B cell (primary cell): ENCODE measurements at regions not wholly inside any gene's neighbourhood (a gene's known extent, or its start where the extent isn't known, plus 50 kb on each side); places are given as distances from the start of the nearest gene placed in this dataset.
"Not testable (repeated sequence)": the region's sequence is repeated elsewhere in the genome, so short reads cannot be mapped to it uniquely, and the experiment has no call there.

Experiments
- ATAC-seq: fragments of 200-7000 bp; cut with Tn5 transposase; one replicate; pipeline ENCODE4 v1.10.0; 2021; ENCODE audit warnings: low read depth, mild to moderate bottlenecking, moderate number of reproducible peaks, moderate library complexity
- CTCF ChIA-PET: fragments of 350-600 bp; sonication (Branson Sonifier 250); formaldehyde crosslinking; loops from one replicate; lab custom pipeline; 2021; ENCODE audit warnings: antibody characterized with exemption, inconsistent platforms; lab: Charles Lee
- POLR2A ChIA-PET: fragments of 350-600 bp; sonication (Branson Sonifier 250); formaldehyde crosslinking; loops from one replicate; lab custom pipeline; 2021; ENCODE audit warnings: antibody characterized with exemption; lab: Charles Lee
- DNase-seq: peaks from one replicate; pipeline ENCODE4 v3.0.0; 2013
- H2AFZ ChIP-seq: 2 replicates; pipeline ENCODE4 v1.6.1; 2012; ENCODE audit warnings: mild to moderate bottlenecking, low read depth, low read length; ENCODE audit not compliant: insufficient read depth, poor library complexity, severe bottlenecking
- H3K27ac ChIP-seq, 2 donors: 1 replicate in 1 of 2; 2 replicates in 1 of 2; pipeline ENCODE4 v1.5.1; 2012 to 2013; ENCODE audit warnings: low read length in 2 of 2, mild to moderate bottlenecking in 2 of 2, moderate library complexity in 1 of 2
- H3K27me3 ChIP-seq, 4 experiments: fragments of 200-600 bp in 1 of 4; sonication (generic) in 1 of 4; replicated peaks in 1 of 4; 1 replicate in 2 of 4; 2 replicates in 2 of 4; pipeline versions ENCODE4 v1.6.1 to v1.7.0; 2013 to 2016; ENCODE audit warnings: low read length in 3 of 4, mild to moderate bottlenecking in 2 of 4, mixed read lengths in 1 of 4, moderate library complexity in 1 of 4; ENCODE audit not compliant: insufficient read depth in 4 of 4, control insufficient read depth in 3 of 4; ENCODE audit errors: control extremely low read depth in 1 of 4
- H3K36me3 ChIP-seq, 2 experiments: replicated peaks in 1 of 2; 1 replicate in 1 of 2; 2 replicates in 1 of 2; pipeline versions ENCODE4 v1.6.1 to v1.7.1; 2013; ENCODE audit warnings: low read length in 1 of 2; ENCODE audit not compliant: insufficient read depth in 2 of 2, control insufficient read depth in 1 of 2; ENCODE audit errors: control extremely low read depth in 1 of 2, extremely low read depth in 1 of 2
- H3K4me1 ChIP-seq, 2 donors: fragments of 200-600 bp in 1 of 2; sonication (generic) in 1 of 2; 1 replicate in 1 of 2; 2 replicates in 1 of 2; pipeline versions ENCODE4 v1.5.1 to v1.6.1; 2013 to 2017; ENCODE audit warnings: low read length in 2 of 2; ENCODE audit not compliant: control insufficient read depth in 2 of 2, insufficient read depth in 2 of 2
- H3K4me2 ChIP-seq: replicated peaks from 2 replicates; pipeline ENCODE3; 2012; ENCODE audit warnings: mild to moderate bottlenecking, low read depth, low read length; ENCODE audit not compliant: poor library complexity, severe bottlenecking
- H3K4me3 ChIP-seq, 5 experiments: fragments of 200-600 bp in 1 of 5; sonication (generic) in 1 of 5; 1 replicate in 3 of 5; 2 replicates in 2 of 5; pipeline versions ENCODE4 v1.5.1 to v1.7.0; 2011 to 2016; ENCODE audit warnings: low read length in 4 of 5, mild to moderate bottlenecking in 4 of 5, low read depth in 2 of 5, control low read depth in 1 of 5, moderate library complexity in 1 of 5; ENCODE audit not compliant: insufficient read depth in 1 of 5; ENCODE audit errors: control extremely low read depth in 1 of 5, extremely low read depth in 1 of 5
- H3K79me2 ChIP-seq: fragments of 200-600 bp; sonication (generic); one replicate; pipeline ENCODE4 v1.6.0; 2016; ENCODE audit warnings: low read length; ENCODE audit not compliant: control insufficient read depth, insufficient read depth
- H3K9ac ChIP-seq: fragments of 200-600 bp; sonication (generic); 2 replicates; pipeline ENCODE4 v1.6.1; 2017; ENCODE audit warnings: mild to moderate bottlenecking, low read length, moderate library complexity
- H3K9me3 ChIP-seq, 3 donors: one replicate each; pipeline versions ENCODE4 v1.6.1 to v1.7.1; 2013; ENCODE audit warnings: low read length in 2 of 3; ENCODE audit not compliant: control insufficient read depth in 2 of 3, insufficient read depth in 1 of 3; ENCODE audit errors: control extremely low read depth in 1 of 3
- H4K20me1 ChIP-seq: 2 replicates; pipeline ENCODE4 v1.6.0; 2012; ENCODE audit warnings: mild to moderate bottlenecking, low read length; ENCODE audit not compliant: insufficient read depth, control insufficient read depth, poor library complexity, severe bottlenecking
- H3K27ac Mint-ChIP-seq: one replicate; pipeline ENCODE4 v1.8.0; 2021; ENCODE audit warnings: mixed read lengths
- H3K27me3 Mint-ChIP-seq: one replicate; pipeline ENCODE4 v1.8.0; 2021; ENCODE audit warnings: mixed read lengths
- H3K4me1 Mint-ChIP-seq: one replicate; pipeline ENCODE4 v1.8.0; 2021; ENCODE audit warnings: mixed read lengths
- H3K4me3 Mint-ChIP-seq: one replicate; pipeline ENCODE4 v1.8.0; 2021; ENCODE audit warnings: mixed read lengths
- H3K9me3 Mint-ChIP-seq: one replicate; pipeline ENCODE4 v1.8.0; 2022; ENCODE audit warnings: mixed read lengths; ENCODE audit not compliant: insufficient read depth
- CTCF ChIP-seq: fragments of 200-600 bp; IDR thresholded peaks from one replicate; pipeline ENCODE4 v1.8.0; 2022; ENCODE audit warnings: antibody characterized with exemption, mild to moderate bottlenecking
- EZH2 ChIP-seq: IDR thresholded peaks from 2 replicates; pipeline ENCODE4 v1.6.1; 2012; ENCODE audit warnings: borderline replicate concordance, low read depth, mild to moderate bottlenecking, moderate library complexity, low read length; ENCODE audit not compliant: insufficient read depth, poor library complexity, severe bottlenecking
- WGBS: methylation state at CpG from one replicate; pipeline ENCODE4 v1.1.5; 2013; ENCODE audit warnings: missing lambda C conversion rate; ENCODE audit not compliant: insufficient coverage; 5-methylcytosine and 5-hydroxymethylcytosine counted together
- intact Hi-C: fragments of 100-400 bp; cut with micrococcal nuclease; formaldehyde crosslinking; loops from one replicate; pipeline ENCODE4 v1.10.0; 2022

- Histone ChIP-seq H3K9me3 (no peaks in the 10 kb centered on the region), H3K9ac (no peak overlapping the region), H4K20me1 (no peaks in the 10 kb centered on the region), H3K27me3 (peaks cover 0 to 2% (median 0%) of the 10 kb centered on the region in 4 experiments), H2AFZ (no peak overlapping the region), H3K79me2 (no peaks in the 10 kb centered on the region), H3K36me3 (no peaks in the 10 kb centered on the region), H3K27ac (no peak overlapping the region), H3K4me2 (no peak overlapping the region), H3K4me3 (no peak overlapping the region), H3K4me1 (no peaks in the 10 kb centered on the region)
- intact Hi-C loops = loop anchor here (10.0 kb wide), 1 partner anchor 296 kb away; no protein-coding TSS in a partner anchor
- WGBS = 88% methylated on average over 13 of the region's 18 CpGs
- TF ChIP-seq EZH2 (no peak), CTCF (no peak)
- ATAC-seq (no peak), DNase-seq (no peak)
- Mint-ChIP-seq H3K27ac (no peak overlapping the region), H3K27me3 (peaks cover 18% of the 10 kb centered on the region), H3K4me3 (no peak overlapping the region), H3K4me1 (no peaks in the 10 kb centered on the region), H3K9me3 (no peaks in the 10 kb centered on the region)
- ChIA-PET CTCF (no interaction called here), POLR2A (no interaction called here)
Measured at GRCh38 chr13:26488236-26489003, 69.1 kb upstream of the WASF3 start.

DNA sequence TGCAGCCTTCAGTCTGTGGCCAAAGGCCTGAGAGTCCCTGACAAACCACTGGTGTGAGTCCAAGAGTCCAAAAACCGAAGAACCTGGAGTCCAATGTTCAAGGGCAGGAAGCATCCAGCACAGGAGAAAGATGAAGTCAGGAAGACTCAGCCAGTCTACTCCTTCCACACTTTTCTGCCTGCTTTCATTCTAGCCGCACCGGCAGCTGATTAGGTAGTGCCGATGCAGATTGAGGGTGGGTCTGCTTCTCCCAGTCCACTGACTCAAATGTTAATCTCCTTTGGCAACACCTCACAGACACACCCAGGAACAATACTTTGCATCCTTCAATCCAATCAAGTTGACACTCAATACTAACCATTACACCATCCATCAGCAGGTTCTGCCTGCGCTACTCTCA is 65.2 kb upstream of the WASF3 start:
- H3K4me2 ChIP-seq, H3K9me3 ChIP-seq, intact Hi-C loops, H3K36me3 ChIP-seq, H3K9me3 Mint-ChIP-seq, POLR2A ChIA-PET, ATAC-seq, H3K4me1 Mint-ChIP-seq, H3K27ac Mint-ChIP-seq, H3K27me3 ChIP-seq, H3K4me3 ChIP-seq, H3K4me1 ChIP-seq, H3K27ac ChIP-seq, H3K9ac ChIP-seq, H2AFZ ChIP-seq, H3K79me2 ChIP-seq, CTCF ChIA-PET, DNase-seq, H4K20me1 ChIP-seq, H3K4me3 Mint-ChIP-seq: not testable (repeated sequence)
- peaks cover 18% of the 10 kb centered on the region for H3K27me3 Mint-ChIP-seq
- WGBS = 87% methylated on average over 5 of the region's 5 CpGs
